GM19455 (cell line): ENCODE measurements at regions not wholly inside any gene's neighbourhood (a gene's known extent, or its start where the extent isn't known, plus 50 kb on each side); places are given as distances from the start of the nearest gene placed in this dataset.
A peak's percentile ranks its signal among the peaks of the same experiment; 100 is the strongest.
"Not testable (repeated sequence)": the region's sequence is repeated elsewhere in the genome, so short reads cannot be mapped to it uniquely, and the experiment has no call there.

Experiments
- ATAC-seq: cut with Tn5 transposase; IDR thresholded peaks from one replicate; pipeline ENCODE4 v1.9.1; 2021; ENCODE audit not compliant: unreplicated experiment

DNA sequence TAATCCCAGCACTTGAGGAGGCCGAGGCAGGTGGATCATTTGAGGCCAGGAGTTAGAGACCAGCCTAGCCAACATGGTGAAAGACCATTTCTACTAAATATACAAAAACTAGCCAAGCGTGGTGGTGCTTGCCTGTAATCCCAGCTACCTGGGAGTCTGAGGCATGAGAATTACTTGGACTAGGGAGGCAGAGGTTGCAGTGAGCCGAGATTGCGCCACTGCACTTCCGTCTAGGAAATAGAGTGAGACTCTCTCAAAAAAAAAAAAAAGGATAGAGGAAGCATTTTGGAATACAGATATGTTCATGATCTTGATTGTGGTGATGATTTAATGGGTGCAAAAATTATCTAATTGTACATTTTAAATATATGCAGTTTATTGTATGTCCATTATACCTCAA, 67.8 kb upstream of the GBE1 start:
- not testable (repeated sequence) for ATAC-seq

DNA sequence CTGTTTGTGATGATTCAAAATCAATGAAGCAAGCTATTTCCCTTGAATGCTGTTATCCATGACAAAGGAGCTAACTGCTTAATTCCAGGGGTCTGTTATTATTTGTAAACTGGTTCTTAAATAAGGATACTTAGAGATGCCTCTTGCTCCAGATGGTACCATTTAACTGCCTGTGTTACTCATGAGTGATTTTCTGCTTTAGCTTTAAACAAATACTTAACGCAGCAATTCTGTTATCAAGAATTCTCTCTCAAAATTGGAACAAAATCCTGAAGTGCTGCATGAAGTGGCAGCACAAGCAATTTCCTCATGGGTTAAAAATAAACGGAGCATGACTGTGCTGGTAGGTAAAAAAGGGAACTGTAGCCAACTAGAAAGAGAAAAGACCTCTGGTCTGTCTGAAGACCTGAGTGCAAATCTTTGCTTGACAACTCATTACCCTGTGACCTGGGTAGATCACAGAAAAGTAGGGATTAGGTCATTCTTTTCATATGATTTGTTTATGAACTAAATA, 62.5 kb upstream of the GBE1 start:
- ATAC-seq, result peak; percentile 80

DNA sequence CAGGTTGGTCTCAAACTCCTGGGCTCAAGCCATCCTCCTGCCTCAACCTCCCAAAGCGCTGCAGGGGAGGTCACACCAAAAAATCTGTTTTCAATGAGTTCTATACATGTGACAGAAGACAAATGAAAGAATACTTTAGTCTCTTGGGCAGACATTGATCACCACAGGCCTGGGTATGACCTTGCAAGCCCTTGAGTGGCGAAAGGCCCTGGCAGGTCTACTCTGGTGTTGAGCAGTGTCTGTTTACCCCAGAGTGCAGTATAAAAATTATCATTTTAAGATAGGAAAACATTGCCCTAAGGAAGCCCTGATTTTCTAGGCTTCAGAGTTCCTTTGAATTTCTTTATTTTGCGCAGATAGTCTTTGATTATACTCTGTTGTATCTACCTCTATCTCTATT, 61.6 kb upstream of the GBE1 start:
- ATAC-seq, result no peak

DNA sequence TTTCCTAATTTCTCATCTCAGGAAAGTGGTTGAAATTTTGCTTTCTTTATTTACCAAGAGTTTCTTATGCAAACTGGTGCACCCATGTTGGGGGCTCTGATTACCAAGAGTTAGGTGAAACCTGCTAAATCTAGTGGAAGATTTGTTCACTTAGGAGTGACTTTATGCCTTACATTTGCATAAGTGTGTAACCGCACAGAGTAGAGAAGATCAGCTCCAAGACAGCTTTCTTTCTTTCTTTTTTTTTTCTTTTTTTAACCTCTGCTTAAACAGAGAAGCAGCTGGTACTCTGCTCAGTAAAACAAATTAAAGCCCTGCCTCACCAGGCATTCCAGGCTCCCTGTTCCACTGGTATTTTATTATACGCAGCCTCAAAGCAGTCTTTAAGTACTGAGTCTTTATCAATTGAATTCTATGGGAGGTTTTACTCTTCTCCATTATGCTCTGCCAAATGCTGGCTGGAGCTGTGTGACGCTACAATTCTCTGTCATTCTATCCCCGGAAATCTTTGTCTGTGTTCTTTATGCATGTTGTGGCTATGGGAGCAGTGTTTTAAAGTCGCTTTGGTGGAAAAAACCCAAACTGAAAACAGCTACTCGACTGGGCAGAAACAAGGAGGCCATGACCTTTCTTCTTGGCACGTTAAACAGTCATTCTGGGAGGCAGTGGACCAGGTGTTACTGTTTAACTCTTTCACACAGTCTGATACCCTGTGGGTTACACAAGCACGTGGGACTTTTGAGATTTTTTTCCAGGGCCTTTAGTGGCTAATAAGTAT, 55.2 kb upstream of the GBE1 start:
- ATAC-seq, result peak; percentile 98

DNA sequence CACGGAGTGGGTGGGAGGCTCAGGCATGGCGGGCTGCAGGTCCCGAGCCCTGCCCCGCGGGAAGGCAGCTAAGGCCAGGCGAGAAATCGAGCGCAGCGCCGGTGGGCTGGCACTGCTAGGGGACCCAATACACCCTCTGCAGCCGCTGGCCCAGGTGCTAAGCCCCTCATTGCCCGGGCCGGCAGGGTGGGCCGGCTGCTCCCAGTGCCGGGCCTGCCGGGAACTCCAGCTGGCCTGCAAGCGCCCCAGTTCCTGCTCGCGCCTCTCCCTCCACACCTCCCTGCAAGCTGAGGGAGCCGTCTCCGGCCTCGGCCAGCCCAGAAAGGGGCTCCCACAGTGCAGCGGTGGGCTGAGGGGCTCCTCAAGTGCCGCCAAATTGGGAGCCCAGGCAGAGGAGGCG, 50.7 kb upstream of the GBE1 start:
- ATAC-seq, result not testable (repeated sequence)
